HTR-8/SVneo (cell line): ENCODE measurements at regions not wholly inside any gene's neighbourhood (a gene's known extent, or its start where the extent isn't known, plus 50 kb on each side); places are given as distances from the start of the nearest gene placed in this dataset.
"Not testable (repeated sequence)": the region's sequence is repeated elsewhere in the genome, so short reads cannot be mapped to it uniquely, and the experiment has no call there.

Source experiments
- DNase-seq: peaks from one replicate; pipeline ENCODE4 v3.0.0; 2011; ENCODE audit warnings: low spot score, mixed read lengths; ENCODE audit not compliant: insufficient read length
- FAIRE-seq: peaks from 2 replicates; lab custom pipeline; 2011; peaks lifted over from hg19 to GRCh38; lab: Jason Lieb, UNC

DNA sequence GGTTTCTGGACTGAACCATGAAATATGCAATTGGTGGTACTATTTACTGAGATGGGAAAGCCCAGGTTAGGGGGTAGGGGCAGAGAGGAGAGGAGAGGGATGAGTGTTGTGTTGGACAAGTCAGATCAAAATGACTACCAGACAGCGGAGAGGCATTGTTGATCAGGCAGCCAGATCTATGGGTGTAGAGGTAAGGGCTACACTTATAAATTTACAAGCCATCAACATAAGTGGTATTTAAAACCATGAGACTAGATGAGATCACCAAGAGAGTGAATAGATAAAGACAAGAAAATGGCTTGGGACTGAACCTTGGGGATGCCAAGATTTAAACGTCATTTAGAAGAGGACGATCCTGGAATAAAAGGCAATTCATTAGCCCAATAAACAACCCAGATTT is 123.4 kb downstream of the NXPE2 start:
- FAIRE-seq: no peak
- DNase-seq: no peak

DNA sequence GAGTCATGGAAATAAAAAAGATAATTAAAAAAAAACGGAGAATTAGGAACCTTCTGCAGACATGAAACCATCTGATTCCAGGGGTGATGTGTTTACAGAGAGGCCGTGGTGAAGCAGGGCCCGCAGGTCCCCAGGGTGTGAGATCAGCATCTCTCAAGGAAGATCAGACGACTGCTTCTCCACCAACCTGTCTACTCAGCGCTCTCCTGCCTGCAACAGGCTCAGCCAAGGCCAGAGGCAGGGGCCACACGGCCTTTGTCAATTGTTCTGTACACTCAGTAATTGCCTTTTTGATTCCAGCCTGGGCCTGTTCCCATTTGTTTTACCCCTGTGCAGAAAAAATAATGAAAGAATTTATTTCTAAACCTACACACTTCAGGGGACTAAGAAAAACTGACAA is 124.6 kb downstream of the NXPE2 start:
- FAIRE-seq (no peak), DNase-seq (no peak)

DNA sequence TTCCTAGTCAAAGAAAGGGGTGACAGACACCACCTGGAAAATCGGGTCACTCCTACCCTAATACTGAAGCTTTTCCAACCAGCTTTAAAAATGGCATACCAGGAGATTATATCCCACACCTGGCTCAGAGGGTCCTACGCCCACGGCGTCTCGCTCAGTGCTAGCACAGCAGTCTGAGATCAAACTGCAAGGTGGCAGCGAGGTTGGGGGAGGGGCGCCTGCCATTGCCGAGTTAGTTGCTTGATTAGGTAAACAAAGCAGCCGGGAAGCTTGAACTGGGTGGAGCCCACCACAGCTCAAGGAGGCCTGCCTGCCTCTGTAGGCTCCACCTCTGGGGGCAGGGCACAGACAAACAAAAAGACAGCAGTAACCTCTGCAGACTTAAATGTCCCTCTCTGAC is 127.1 kb downstream of the NXPE2 start:
- DNase-seq, FAIRE-seq: not testable (repeated sequence)

DNA sequence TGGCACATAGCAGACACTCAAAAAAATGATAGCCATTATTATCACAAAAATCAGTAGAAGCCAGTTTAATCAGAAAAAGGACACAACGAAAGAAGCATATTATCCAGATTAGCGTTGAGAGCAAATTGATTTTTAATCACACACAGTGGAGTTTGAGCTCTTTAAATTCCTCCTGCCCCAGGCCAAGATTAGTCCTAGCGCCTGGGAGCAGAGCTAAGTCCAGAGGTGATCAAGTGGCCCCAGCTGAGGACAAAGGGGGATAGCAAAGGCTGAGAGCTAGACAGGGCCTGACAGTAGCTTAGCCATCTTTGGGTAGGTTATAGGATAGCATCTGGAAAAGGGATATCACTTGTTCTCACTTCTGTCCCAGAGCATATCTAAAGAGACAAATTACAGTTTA is 133.6 kb downstream of the NXPE2 start:
- DNase-seq: no peak
- no peak for FAIRE-seq

DNA sequence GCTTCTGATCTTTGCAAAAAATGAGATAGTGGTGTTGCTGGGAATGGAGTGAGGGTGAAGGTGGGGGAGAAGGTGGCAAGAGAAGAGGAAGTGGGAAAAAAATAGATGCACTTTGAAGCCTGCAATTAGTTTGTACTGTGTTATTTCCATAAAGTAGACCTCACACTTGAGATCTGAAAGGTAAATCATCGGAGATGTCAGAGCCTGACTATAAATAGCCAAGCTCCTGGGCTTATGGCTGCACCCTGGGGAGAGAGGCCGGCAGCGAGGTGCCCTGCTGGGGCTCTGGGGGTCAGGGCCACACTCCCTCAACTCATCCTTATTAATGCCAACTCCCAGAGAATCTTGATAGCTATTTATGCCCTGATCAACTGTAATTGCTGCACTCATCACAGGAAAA is 134.4 kb downstream of the NXPE2 start:
- DNase-seq (no peak), FAIRE-seq (no peak)

DNA sequence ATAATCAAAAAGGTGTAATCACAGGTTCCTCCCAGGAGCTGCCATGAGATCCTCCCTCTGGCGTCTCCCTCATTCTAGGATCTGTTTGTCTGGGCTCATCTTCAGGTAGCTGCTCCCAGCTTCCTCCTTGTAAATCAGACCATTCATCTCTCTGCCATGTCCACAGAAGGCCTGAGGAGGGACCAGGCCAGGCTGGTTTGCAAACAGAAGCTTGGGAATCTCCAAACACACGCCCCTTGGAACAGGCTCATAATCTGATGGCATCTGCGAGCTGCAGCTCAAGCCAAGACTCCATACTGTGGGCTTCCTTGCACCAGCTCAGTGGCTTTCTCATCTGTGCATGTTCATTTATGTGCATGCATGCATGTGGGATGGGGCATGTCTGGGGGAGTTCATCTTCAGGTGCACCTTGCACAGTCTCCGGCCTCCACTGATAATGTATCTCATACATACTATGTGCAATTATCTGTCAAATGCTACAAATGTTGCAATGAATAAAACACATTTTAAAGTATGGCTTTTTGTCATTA is 134.9 kb downstream of the NXPE2 start:
- DNase-seq (no peak), FAIRE-seq (no peak)

DNA sequence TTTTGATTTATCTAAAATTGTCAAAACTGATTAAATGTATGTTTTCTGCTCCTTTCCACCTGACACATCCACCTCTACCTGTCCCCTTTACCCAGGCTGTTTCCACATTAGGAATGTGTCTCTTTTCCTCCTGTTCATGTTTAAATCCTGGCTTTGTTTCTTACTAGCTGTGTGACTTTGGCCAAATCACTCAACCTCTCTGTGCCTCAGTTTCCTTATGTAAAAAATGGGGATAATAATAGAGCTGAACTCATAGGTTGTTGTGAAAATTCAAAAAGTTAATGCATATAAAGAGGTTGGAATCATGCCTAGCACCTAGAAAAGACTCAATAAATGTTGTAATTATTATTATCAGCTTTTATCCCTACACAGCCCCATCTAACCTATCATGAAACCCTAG is 136.8 kb downstream of the NXPE2 start:
- no peak for FAIRE-seq
- DNase-seq: no peak

DNA sequence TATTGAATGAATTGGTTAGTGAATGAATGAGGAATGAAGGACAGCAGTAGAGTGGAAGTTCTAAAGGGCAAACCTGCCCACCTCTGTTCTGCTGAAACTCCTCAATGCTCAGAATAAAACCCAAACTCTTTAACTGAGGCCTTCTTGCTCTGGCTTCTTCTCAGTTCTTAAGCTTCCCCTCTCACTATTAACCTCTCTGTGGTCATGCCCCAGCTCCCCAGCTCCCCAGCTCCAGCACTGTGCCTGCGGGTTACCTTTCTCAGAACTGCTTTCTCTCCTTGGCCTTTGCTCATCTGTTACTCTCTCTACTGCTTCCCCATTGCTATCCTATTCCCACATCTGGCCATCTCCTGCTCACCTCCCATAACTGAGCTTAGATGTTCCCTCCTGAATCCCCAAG is 137.4 kb downstream of the NXPE2 start:
- FAIRE-seq (no peak), DNase-seq (no peak)

DNA sequence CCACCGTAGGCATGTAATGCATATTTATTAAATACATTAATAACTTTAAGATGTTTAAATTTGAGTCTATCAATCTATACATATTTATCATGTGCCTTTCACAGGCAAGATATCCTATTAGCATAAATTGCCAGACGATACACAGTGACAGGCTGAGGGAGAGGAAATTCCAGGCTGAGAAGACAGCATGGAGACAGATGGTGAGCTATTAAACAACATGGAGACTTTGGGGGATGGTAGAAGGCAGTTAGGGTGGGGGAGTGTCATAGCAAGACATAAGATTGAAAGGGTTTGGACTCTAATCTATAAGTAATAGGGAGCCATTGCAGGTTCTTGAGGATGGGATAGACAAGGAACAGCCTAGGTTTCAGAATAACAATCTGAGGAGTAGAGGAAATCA is 138.5 kb downstream of the NXPE2 start:
- no peak for DNase-seq
- no peak for FAIRE-seq

DNA sequence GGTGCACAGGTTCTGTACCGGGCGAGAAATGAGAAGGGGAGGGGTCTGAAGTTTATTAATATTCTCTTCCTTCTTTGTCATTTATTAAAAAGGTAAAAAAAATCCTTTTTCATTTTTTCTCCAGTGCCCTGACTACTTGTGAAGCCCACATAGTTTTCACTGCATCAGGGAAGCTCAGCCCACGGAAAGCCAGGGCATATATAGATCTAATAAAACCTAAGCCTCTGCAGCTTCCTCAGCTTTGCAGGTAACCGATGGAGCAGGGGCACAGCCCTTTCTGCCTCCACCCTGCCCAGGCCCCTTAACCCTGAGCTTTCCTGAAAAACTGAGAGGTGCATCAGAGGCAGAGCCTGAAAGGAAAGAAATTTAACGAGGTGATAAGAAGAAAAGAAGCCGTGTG is 140.1 kb downstream of the NXPE2 start:
- no peak for DNase-seq
- FAIRE-seq: no peak

DNA sequence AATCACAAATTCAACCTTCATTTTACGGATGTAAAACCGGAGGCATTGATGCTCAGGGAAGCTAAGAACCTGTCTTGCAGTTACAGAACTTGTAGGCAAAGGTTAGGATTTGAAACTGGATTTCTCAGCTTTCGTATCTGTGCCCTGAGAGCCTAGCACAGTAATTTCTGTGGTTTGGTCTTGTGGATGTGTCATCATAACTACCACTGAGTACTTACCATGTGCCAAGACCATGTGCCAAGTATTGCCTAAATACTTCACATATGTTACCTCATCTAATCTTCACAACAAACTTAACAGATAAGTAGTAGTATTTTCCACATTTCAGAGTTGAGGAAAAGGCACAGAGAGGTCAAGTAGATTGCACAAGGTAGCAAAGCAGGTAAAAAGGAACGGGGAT is 140.7 kb downstream of the NXPE2 start:
- DNase-seq: no peak
- no peak for FAIRE-seq

DNA sequence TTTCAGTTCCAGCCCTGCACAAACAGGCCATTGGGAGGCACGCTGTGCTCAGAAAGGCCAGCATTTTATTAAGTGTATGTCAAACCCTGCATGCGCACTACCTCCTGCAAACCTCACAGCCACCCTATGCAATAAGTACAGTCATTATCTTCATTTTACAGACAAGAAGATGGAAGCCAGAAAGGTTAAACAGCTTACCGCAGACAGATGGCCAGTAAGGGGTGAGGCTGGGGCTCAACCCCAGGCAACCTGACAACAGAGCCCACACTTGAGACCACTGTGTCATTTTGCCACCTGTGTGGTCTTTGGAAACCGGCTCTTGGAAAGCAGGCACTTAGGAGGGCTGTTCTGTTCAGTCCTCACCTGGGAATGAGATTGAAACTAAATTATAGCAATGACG is 142.3 kb downstream of the NXPE2 start:
- no peak for FAIRE-seq

DNA sequence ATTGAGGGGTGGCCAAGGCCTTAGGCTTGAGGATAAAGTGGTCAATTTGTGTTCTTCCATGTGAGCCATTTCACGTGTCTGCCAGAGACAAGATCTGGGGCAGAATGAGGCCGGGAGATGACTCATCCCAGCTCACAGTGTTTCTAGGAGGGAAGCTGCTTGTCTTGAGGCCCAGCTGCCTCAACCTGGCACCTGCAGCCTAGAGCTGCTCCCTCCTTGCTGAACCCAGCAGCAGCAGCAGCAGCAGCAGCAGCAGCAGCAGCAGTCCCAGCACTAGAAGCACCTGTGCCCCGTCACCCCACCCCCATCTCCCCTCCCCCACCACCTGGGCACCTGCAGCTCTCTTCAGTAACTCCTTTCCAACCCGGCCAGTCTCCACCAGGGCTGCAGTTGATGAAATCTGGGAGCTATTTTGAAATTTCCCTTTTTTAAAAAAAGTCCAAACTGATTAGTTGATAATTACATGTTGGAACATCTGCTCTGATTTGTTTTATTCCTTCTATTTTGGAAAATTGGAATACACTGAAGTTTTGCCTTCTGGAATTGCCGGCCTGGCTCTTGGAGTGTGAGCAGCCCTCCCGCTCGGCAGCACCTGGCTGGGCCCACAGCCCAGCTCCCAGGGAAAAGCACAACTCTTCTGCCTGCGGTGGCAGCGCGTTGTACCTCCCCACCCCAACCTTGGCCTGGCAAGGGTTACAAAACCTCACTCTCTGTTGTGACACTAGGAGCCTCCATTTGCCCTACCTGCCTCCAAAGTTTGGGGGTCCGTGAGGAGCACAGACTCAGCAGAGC is 143.5 kb downstream of the NXPE2 start:
- DNase-seq: no peak
- FAIRE-seq: no peak

More for the DNA sequence above, 142.3 kb downstream of the NXPE2 start:
- no peak for DNase-seq

DNA sequence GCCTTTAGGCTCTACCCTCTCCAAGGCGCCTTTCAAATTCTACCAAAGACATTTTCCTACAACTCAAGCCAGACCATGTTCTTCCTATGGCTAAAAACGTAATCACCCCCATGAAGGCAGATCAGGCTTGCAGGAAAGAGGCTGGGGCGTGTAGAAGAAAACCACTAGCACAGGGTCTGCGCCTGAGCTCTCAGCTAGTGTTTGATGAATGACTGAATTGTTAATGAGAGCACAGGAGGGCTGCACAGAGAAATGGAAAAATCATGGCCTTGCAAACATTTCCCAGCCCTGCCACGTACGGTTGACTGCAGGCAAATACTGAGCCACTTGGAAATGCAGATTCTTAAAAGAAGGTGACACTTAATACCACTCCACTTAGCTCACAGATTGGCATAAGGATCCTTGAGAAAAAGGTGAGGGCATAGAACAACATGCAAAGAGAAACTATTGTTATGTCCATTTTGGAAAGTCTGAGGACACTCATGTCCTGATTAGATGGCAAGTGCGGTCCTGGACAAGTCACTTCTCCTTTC is 148.6 kb downstream of the NXPE2 start:
- FAIRE-seq: no peak

DNA sequence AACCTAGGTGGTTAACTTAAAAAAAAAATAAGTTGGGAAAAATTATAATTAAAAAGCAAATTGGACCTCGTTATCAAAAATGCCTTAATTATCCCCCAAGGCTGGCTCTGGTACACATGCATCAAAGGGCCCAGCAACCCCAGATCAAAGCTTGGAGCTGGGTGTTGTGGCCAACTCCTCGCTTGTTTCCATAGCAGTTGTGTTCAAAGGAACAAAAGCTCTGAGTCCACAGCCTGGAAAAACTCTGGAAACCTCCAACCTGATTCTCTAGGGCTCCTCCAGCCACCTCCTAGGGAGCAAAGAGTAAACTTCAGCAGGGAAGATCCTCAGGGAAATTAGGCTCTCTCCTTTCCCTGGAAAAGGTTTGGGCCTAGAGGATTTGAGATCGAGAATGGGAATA is 149.4 kb downstream of the NXPE2 start:
- FAIRE-seq (no peak), DNase-seq (no peak)

More for the DNA sequence above, 148.6 kb downstream of the NXPE2 start:
- DNase-seq: no peak

DNA sequence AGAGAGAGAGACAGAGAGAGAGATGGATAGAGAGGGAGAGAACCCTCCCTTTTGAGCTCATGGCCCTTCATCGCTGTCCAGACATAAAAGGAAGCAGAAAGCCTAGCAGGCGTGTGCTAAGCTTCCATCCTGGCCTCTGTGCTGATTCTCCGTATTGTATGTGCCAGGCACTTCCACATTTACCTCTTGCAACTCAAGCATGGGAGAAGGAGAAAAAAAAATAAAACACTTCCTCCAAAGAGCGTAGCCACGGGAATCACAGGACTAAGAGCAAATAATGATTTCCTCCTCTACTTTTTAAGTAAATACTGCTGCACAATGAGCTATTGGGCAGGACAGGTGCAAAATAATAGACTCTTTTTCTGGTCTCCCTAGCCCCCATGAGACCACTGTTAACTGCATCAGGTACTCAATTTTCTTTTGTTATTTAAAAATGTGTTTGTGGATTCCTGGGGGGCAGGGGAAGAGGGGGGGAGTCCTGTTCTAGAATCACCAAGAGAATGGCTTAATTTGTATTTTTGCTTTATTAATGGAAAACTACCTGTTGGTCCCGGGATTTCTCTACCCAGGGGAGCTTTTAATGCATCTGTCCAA is 154.3 kb downstream of the NXPE2 start:
- FAIRE-seq: no peak
- DNase-seq: no peak

DNA sequence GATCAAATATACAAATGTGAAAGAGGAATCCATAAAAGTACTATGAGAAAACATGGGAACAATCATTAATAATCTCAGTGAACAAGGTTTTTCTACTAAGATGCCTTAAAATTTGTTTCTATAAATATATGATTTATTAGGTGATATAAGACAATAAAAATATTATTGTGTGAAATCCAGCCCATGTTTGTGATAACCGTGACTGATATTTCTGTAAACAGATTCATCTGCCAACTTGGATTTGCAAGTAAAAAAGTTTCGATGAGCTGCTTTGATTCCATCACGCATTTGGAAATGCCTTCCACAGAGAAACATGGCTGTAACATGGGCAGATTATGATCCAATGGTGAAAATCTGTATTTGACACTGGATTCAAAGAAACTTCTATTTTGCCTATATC is 157.8 kb downstream of the NXPE2 start:
- FAIRE-seq (no peak), DNase-seq (no peak)

DNA sequence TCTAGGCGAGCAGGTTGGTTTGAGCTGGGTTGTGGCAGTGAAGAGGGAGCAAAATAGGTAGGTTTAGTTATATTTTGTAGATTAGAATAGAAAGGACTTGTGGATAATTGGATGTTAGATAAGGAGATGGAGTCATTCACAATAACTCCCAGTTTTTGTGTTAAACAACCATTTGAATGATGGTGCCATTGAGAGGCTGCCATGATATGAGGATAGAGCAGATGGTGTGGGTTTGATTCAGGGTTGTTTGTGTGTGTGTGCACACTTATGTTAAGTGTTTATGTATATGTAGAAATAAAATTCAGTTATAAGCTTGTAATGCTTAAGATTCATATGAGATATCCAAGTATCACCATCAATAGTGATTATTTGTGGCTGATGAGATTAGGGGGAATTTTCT is 166.6 kb downstream of the NXPE2 start:
- no peak for FAIRE-seq
- no peak for DNase-seq

DNA sequence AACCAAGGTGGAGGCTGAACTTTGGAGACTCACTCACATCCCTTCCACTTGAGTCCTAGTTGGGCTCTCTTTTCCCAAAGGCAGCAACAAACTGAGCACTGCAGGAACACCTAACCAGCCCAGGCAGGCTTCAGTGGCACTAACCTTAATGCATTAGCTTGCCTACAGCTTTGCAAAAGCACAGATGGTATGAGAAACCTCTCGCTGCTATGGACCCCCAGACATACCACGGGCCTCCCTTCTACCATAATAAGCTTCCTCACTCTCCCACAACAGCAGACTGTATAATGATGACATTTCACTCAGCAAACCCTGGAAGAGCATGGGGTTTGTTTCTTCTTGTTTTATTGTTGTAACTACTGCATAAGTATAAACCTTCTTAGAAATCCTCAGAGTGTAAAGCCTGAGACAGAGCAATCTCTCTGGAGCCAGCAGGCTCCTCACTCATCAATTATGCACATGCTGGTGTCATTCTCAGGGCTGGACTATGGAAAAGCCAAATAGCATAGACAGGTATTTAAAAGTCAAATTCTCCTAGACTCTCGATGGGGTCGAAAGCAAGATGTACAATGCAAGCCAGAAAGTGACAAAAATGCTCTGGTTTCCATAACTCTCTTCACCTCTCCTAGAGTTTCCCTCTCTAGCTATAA is 167.6 kb downstream of the NXPE2 start:
- no peak for DNase-seq
- FAIRE-seq: no peak

DNA sequence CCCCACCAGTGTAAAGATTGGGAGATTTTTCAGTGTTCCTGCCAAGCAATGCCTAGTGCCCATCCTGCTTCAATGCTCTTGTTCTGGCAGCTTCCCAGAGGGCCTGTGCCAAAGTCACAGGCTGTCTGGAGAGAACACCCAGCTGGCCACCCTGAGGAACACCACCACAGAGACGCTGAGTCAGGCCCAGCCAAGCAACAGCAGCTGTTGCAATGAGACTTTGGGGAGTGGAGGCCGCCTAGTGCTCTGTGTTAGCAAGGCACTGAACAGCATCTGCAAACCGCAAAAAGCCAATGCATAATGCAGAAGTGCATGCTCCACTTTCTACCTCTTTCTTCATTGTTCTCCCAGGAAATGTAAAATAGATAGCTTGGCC is 168.1 kb downstream of the NXPE2 start:
- no peak for DNase-seq

DNA sequence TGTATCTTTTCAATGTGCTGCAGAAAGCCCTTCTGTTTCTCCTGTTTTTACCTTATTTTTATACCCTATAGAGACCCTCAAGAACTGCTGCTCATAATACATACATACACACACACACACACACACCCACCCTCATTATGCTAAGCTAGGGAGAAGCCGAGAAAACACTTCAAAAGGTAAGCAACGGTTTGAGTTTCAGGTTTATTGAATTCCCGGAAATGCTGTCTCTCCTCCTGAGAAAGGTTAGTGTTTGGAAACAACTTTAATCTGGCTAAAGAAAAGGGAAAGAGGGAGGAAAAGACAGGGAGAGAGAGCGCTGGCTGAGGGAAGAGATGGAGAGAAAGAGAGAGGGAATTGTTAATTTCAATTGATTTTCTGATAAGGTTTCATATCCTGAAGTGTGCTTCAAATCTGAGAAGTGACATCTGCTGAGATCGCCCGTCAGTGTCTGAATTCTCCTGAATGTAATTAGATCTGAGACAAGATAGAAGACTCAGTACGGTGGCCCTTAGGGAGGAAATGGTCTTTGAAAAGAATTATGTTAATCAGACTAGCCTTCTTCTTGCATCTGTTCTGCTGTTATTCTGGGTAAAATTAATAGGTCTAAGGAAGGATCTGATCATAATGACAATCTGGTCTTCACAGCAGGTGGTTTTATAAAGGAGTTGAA is 169.1 kb downstream of the NXPE2 start:
- FAIRE-seq: no peak
- no peak for DNase-seq

More for the DNA sequence above, 168.1 kb downstream of the NXPE2 start:
- no peak for FAIRE-seq
